Mesendoderm (in vitro differentiated cells): ENCODE measurements at regions not wholly inside any gene's neighbourhood (a gene's known extent, or its start where the extent isn't known, plus 50 kb on each side); places are given as distances from the start of the nearest gene placed in this dataset.

ENCODE experiments used
- DNase-seq: peaks from one replicate; pipeline ENCODE4 v3.0.0; 2013
- H2AK5ac ChIP-seq: 2 replicates; pipeline ENCODE4 v1.6.1; 2013; ENCODE audit warnings: low read length, inconsistent platforms
- H2BK120ac ChIP-seq: 2 replicates; pipeline ENCODE4 v1.6.1; 2013; ENCODE audit warnings: low read depth, mild to moderate bottlenecking, low read length, moderate library complexity, mixed read lengths
- H2BK15ac ChIP-seq: replicated peaks from 2 replicates; pipeline ENCODE4 v1.6.1; 2013; ENCODE audit warnings: low read depth, mild to moderate bottlenecking, moderate library complexity
- H2BK5ac ChIP-seq: 2 replicates; pipeline ENCODE4 v1.6.1; 2013; ENCODE audit warnings: low read length, inconsistent platforms
- H3K18ac ChIP-seq: 2 replicates; pipeline ENCODE4 v1.6.1; 2013; ENCODE audit warnings: mild to moderate bottlenecking, low read length, mixed read lengths
- H3K23ac ChIP-seq: one replicate; pipeline ENCODE4 v1.6.1; 2013; ENCODE audit warnings: low read length
- H3K27ac ChIP-seq: 2 replicates; pipeline ENCODE4 v1.5.1; 2013; ENCODE audit warnings: low read depth, mild to moderate bottlenecking, inconsistent platforms, low read length, moderate library complexity
- H3K27me3 ChIP-seq: 2 replicates; pipeline ENCODE4 v1.6.1; 2013; ENCODE audit warnings: low read length, control low read depth, mild to moderate bottlenecking, inconsistent platforms; ENCODE audit not compliant: insufficient read depth, poor library complexity
- H3K36me3 ChIP-seq: 2 replicates; pipeline ENCODE4 v1.6.1; 2013; ENCODE audit warnings: low read length, inconsistent platforms; ENCODE audit not compliant: control insufficient read depth, insufficient read depth
- H3K4ac ChIP-seq: one replicate; pipeline ENCODE4 v1.6.1; 2013; ENCODE audit warnings: low read depth, mild to moderate bottlenecking, low read length, moderate library complexity
- H3K4me1 ChIP-seq: 2 replicates; pipeline ENCODE4 v1.6.1; 2013; ENCODE audit warnings: low read depth, low read length, inconsistent platforms; ENCODE audit not compliant: control insufficient read depth
- H3K4me2 ChIP-seq: 2 replicates; pipeline ENCODE4 v1.6.1; 2013; ENCODE audit warnings: low read length
- H3K4me3 ChIP-seq: 2 replicates; pipeline ENCODE4 v1.5.1; 2013; ENCODE audit warnings: mild to moderate bottlenecking, low read length
- H3K56ac ChIP-seq: one replicate; pipeline ENCODE4 v1.6.1; 2013; ENCODE audit warnings: low read length
- H3K79me1 ChIP-seq: 2 replicates; pipeline ENCODE4 v1.6.1; 2013; ENCODE audit warnings: low read length, inconsistent platforms
- H3K79me2 ChIP-seq: 2 replicates; pipeline ENCODE4 v1.6.1; 2013; ENCODE audit warnings: mild to moderate bottlenecking, low read length; ENCODE audit not compliant: control insufficient read depth, insufficient read depth
- H3K9ac ChIP-seq: 2 replicates; pipeline ENCODE4 v1.6.1; 2013; ENCODE audit warnings: low read length, inconsistent platforms
- H4K5ac ChIP-seq: one replicate; pipeline ENCODE4 v1.6.1; 2013; ENCODE audit warnings: low read length
- H4K8ac ChIP-seq: one replicate; pipeline ENCODE4 v1.6.1; 2013; ENCODE audit warnings: low read depth, mild to moderate bottlenecking, control low read depth, low read length, moderate library complexity
- WGBS: extraction: QIAGEN DNeasy Blood & Tissue Kit; methylation state at CpG from one replicate; pipeline ENCODE4 v1.1.7; 2013; ENCODE audit warnings: low lambda C conversion rate, missing lambda C conversion rate; ENCODE audit not compliant: insufficient coverage; ENCODE audit errors: extremely low coverage; 5-methylcytosine and 5-hydroxymethylcytosine counted together

- Histone ChIP-seq H3K23ac (no peak overlapping the region), H3K4me2 (no peak overlapping the region), H3K36me3 (no peaks in the 10 kb centered on the region), H2BK5ac (no peak overlapping the region), H3K27ac (no peak overlapping the region), H3K9ac (no peak overlapping the region), H3K4ac (no peak overlapping the region), H3K4me3 (no peak overlapping the region), H3K18ac (no peak overlapping the region), H3K4me1 (no peaks in the 10 kb centered on the region), H2BK15ac (no peak overlapping the region), H3K56ac (no peak overlapping the region), H3K79me2 (no peaks in the 10 kb centered on the region), H3K27me3 (no peaks in the 10 kb centered on the region), H4K5ac (no peak overlapping the region), H2AK5ac (no peak overlapping the region), H4K8ac (no peak overlapping the region), H2BK120ac (no peak overlapping the region), H3K79me1 (no peaks in the 10 kb centered on the region)
- WGBS: no CpG with 5 or more reads among the region's 1 CpG
- peak; percentile 19 for DNase-seq
Measured at GRCh38 chrX:140447150-140447549, 57.7 kb downstream of the SOX3 start.

- Histone ChIP-seq H3K27me3 (no peaks in the 10 kb centered on the region), H3K36me3 (no peaks in the 10 kb centered on the region), H3K79me2 (no peaks in the 10 kb centered on the region), H2BK15ac (no peak overlapping the region), H3K4me1 (no peaks in the 10 kb centered on the region), H2BK120ac (no peak overlapping the region), H3K79me1 (no peaks in the 10 kb centered on the region), H2AK5ac (no peak overlapping the region), H3K56ac (no peak overlapping the region), H3K18ac (no peak overlapping the region), H4K8ac (no peak overlapping the region), H4K5ac (no peak overlapping the region), H2BK5ac (no peak overlapping the region), H3K27ac (no peak overlapping the region), H3K9ac (no peak overlapping the region), H3K4ac (no peak overlapping the region), H3K23ac (no peak overlapping the region), H3K4me2 (no peak overlapping the region), H3K4me3 (no peak overlapping the region)
- WGBS: no CpG with 5 or more reads among the region's 8 CpGs
- peak; percentile 57 for DNase-seq
Measured at GRCh38 chrX:140440876-140441275, 64.0 kb downstream of the SOX3 start.

GRCh38 chrX:140439476-140439875, 65.4 kb downstream of the SOX3 start:
- peak overlapping the region; percentile 80 for H3K18ac ChIP-seq
- H2BK15ac ChIP-seq: no peak overlapping the region
- DNase-seq: peak; percentile 73
- no peak overlapping the region for H3K23ac ChIP-seq
- no peak overlapping the region for H3K4me3 ChIP-seq
- no peaks in the 10 kb centered on the region for H3K27me3 ChIP-seq
- H4K8ac ChIP-seq: peak overlapping the region; percentile 56
- no peak overlapping the region for H2AK5ac ChIP-seq
- no peak overlapping the region for H3K27ac ChIP-seq
- no CpG with 5 or more reads among the region's 35 CpGs for WGBS
- H3K4ac ChIP-seq: no peak overlapping the region
- no peak overlapping the region for H4K5ac ChIP-seq
- H3K79me1 ChIP-seq: no peaks in the 10 kb centered on the region
- no peak overlapping the region for H3K4me2 ChIP-seq
- no peaks in the 10 kb centered on the region for H3K4me1 ChIP-seq
- no peaks in the 10 kb centered on the region for H3K79me2 ChIP-seq
- peak overlapping the region; percentile 42 for H3K56ac ChIP-seq
- H2BK120ac ChIP-seq: no peak overlapping the region
- H2BK5ac ChIP-seq: no peak overlapping the region
- H3K36me3 ChIP-seq: no peaks in the 10 kb centered on the region
- peak overlapping the region; percentile 29 for H3K9ac ChIP-seq

GRCh38 chrX:140434347-140434746, 70.5 kb downstream of the SOX3 start:
- H3K23ac ChIP-seq: no peak overlapping the region
- no peaks in the 10 kb centered on the region for H3K79me2 ChIP-seq
- peak; percentile 8 for DNase-seq
- no CpG with 5 or more reads among the region's 2 CpGs for WGBS
- no peak overlapping the region for H3K4me3 ChIP-seq
- no peak overlapping the region for H2BK120ac ChIP-seq
- H4K5ac ChIP-seq: no peak overlapping the region
- no peak overlapping the region for H4K8ac ChIP-seq
- H2BK15ac ChIP-seq: no peak overlapping the region
- no peak overlapping the region for H3K18ac ChIP-seq
- H3K27ac ChIP-seq: no peak overlapping the region
- no peaks in the 10 kb centered on the region for H3K36me3 ChIP-seq
- no peak overlapping the region for H3K4ac ChIP-seq
- no peak overlapping the region for H3K56ac ChIP-seq
- H2AK5ac ChIP-seq: no peak overlapping the region
- H3K79me1 ChIP-seq: no peaks in the 10 kb centered on the region
- no peak overlapping the region for H3K9ac ChIP-seq
- no peak overlapping the region for H3K4me2 ChIP-seq
- no peak overlapping the region for H2BK5ac ChIP-seq
- no peaks in the 10 kb centered on the region for H3K4me1 ChIP-seq
- no peaks in the 10 kb centered on the region for H3K27me3 ChIP-seq

- Histone ChIP-seq H2BK15ac (no peak overlapping the region), H3K4me3 (no peak overlapping the region), H4K8ac (no peak overlapping the region), H3K9ac (no peak overlapping the region), H3K4me2 (no peak overlapping the region), H3K27me3 (no peaks in the 10 kb centered on the region), H3K23ac (no peak overlapping the region), H2AK5ac (no peak overlapping the region), H3K27ac (no peak overlapping the region), H3K4ac (no peak overlapping the region), H3K79me2 (no peaks in the 10 kb centered on the region), H3K79me1 (no peaks in the 10 kb centered on the region), H3K4me1 (no peaks in the 10 kb centered on the region), H3K18ac (no peak overlapping the region), H2BK5ac (no peak overlapping the region), H3K36me3 (no peaks in the 10 kb centered on the region), H4K5ac (no peak overlapping the region), H3K56ac (no peak overlapping the region), H2BK120ac (no peak overlapping the region)
- WGBS: no CpG with 5 or more reads among the region's 4 CpGs
- DNase-seq: no peak
Measured at GRCh38 chrX:140433582-140433981, 71.3 kb downstream of the SOX3 start.

- no peak overlapping the region for H2AK5ac ChIP-seq
- H3K56ac ChIP-seq: no peak overlapping the region
- no peak overlapping the region for H3K23ac ChIP-seq
- H3K27ac ChIP-seq: no peak overlapping the region
- no peaks in the 10 kb centered on the region for H3K36me3 ChIP-seq
- no peak overlapping the region for H3K18ac ChIP-seq
- no peaks in the 10 kb centered on the region for H3K79me1 ChIP-seq
- no peak overlapping the region for H3K9ac ChIP-seq
- H3K79me2 ChIP-seq: no peaks in the 10 kb centered on the region
- DNase-seq: no peak
- no peak overlapping the region for H3K4ac ChIP-seq
- no peak overlapping the region for H2BK15ac ChIP-seq
- no peak overlapping the region for H4K5ac ChIP-seq
- H3K27me3 ChIP-seq: no peaks in the 10 kb centered on the region
- H2BK5ac ChIP-seq: no peak overlapping the region
- no peak overlapping the region for H4K8ac ChIP-seq
- WGBS: no CpG with 5 or more reads among the region's 4 CpGs
- H3K4me3 ChIP-seq: no peak overlapping the region
- no peak overlapping the region for H3K4me2 ChIP-seq
- no peaks in the 10 kb centered on the region for H3K4me1 ChIP-seq
- H2BK120ac ChIP-seq: no peak overlapping the region
Measured at GRCh38 chrX:140432346-140433175, 72.3 kb downstream of the SOX3 start.
